Astrocyte of the cerebellum (primary cell): ENCODE measurements at regions not wholly inside any gene's neighbourhood (a gene's known extent, or its start where the extent isn't known, plus 50 kb on each side); places are given as distances from the start of the nearest gene placed in this dataset.

Source experiments
- DNase-seq: peaks from one replicate; pipeline ENCODE4 v3.0.0-alpha.2; 2011; ENCODE audit warnings: low read depth
- H3K4me3 ChIP-seq: 2 replicates; pipeline ENCODE4 v1.5.1; 2011; ENCODE audit warnings: mild to moderate bottlenecking, low read depth, low read length, moderate library complexity
- CTCF ChIP-seq: IDR thresholded peaks from 2 replicates; pipeline ENCODE4 v1.5.1; 2012; ENCODE audit warnings: low read length, low read depth, moderate library complexity, mild to moderate bottlenecking; ENCODE audit errors: missing control alignments
- in situ Hi-C: cut with HindIII; loops from 2 replicates; pipeline ENCODE4 v1.10.0; 2017; ENCODE audit warnings: low sequenced_read_pairs

- in situ Hi-C loops, result no loop called here
- H3K4me3 ChIP-seq, result no peak overlapping the region
- no peak for DNase-seq
- TF ChIP-seq CTCF, result no peak
These were observed 315.9 kb upstream of the PCSK5 start for GRCh38 chr9:75574569-75574968.

GRCh38 chr9:75582870-75583269, 307.6 kb upstream of the PCSK5 start:
- no peak for DNase-seq
- TF ChIP-seq CTCF, result no peak
- no peak overlapping the region for H3K4me3 ChIP-seq
- in situ Hi-C loops, result no loop called here

- in situ Hi-C loops, result no loop called here
- TF ChIP-seq CTCF, result peak; percentile 4
- DNase-seq, result no peak
- no peak overlapping the region for H3K4me3 ChIP-seq
These were observed 301.7 kb upstream of the PCSK5 start for GRCh38 chr9:75588808-75589207.

GRCh38 chr9:75589497-75589896, 301.0 kb upstream of the PCSK5 start:
- no peak for DNase-seq
- no peak overlapping the region for H3K4me3 ChIP-seq

GRCh38 chr9:75591972-75592371, 298.5 kb upstream of the PCSK5 start:
- TF ChIP-seq CTCF, result no peak
- no peak for DNase-seq
- in situ Hi-C loops, result no loop called here
- no peak overlapping the region for H3K4me3 ChIP-seq

More at GRCh38 chr9:75589497-75589896, 301.0 kb upstream of the PCSK5 start:
- TF ChIP-seq CTCF, result no peak
- in situ Hi-C loops, result no loop called here

GRCh38 chr9:75592586-75592985, 297.9 kb upstream of the PCSK5 start:
- H3K4me3 ChIP-seq, result no peak overlapping the region
- in situ Hi-C loops, result no loop called here
- TF ChIP-seq CTCF, result no peak
- no peak for DNase-seq

GRCh38 chr9:75593920-75594319, 296.6 kb upstream of the PCSK5 start:
- H3K4me3 ChIP-seq, result no peak overlapping the region
- TF ChIP-seq CTCF, result no peak
- DNase-seq, result no peak
- in situ Hi-C loops, result no loop called here
